Brain microvascular endothelial cell (primary cell): ENCODE measurements at regions not wholly inside any gene's neighbourhood (a gene's known extent, or its start where the extent isn't known, plus 50 kb on each side); places are given as distances from the start of the nearest gene placed in this dataset.

ENCODE experiments used
- DNase-seq: peaks from one replicate; pipeline ENCODE4 v3.0.0-alpha.2; 2020
- H3K27ac ChIP-seq: fragments of 250-450 bp; sonication (Bioruptor Pico); 2 replicates; pipeline ENCODE4 v1.5.1; 2020; ENCODE audit warnings: mild to moderate bottlenecking, moderate library complexity
- H3K27me3 ChIP-seq: fragments of 250-450 bp; sonication (Bioruptor Pico); replicated peaks from 2 replicates; pipeline ENCODE4 v1.5.1; 2020; ENCODE audit warnings: mild to moderate bottlenecking
- H3K36me3 ChIP-seq: fragments of 250-450 bp; sonication (Bioruptor Pico); replicated peaks from 2 replicates; pipeline ENCODE4 v1.5.1; 2020; ENCODE audit warnings: mild to moderate bottlenecking
- H3K4me3 ChIP-seq: 2 replicates; pipeline ENCODE4 v1.5.1; 2011; ENCODE audit warnings: low read depth, mild to moderate bottlenecking, control low read depth, low read length, moderate library complexity
- in situ Hi-C: cut with HindIII; loops from 2 replicates; pipeline ENCODE4 v1.10.0; 2017; ENCODE audit warnings: low sequenced_read_pairs, low pct_ligation_motif_present
- TF ChIP-seq, protein P1 (sequence below): IDR thresholded peaks from 2 replicates; pipeline ENCODE4 v1.5.1; 2011; ENCODE audit warnings: low read depth, mild to moderate bottlenecking, moderate library complexity, low read length, control low read depth, inconsistent platforms; ENCODE audit errors: missing control alignments

GRCh38 chr3:174419216-174419615 lies 439.9 kb upstream of the NAALADL2 start:
- no peak overlapping the region for H3K27ac ChIP-seq
- H3K36me3 ChIP-seq = no peaks in the 10 kb centered on the region
- TF ChIP-seq, protein P1, sequence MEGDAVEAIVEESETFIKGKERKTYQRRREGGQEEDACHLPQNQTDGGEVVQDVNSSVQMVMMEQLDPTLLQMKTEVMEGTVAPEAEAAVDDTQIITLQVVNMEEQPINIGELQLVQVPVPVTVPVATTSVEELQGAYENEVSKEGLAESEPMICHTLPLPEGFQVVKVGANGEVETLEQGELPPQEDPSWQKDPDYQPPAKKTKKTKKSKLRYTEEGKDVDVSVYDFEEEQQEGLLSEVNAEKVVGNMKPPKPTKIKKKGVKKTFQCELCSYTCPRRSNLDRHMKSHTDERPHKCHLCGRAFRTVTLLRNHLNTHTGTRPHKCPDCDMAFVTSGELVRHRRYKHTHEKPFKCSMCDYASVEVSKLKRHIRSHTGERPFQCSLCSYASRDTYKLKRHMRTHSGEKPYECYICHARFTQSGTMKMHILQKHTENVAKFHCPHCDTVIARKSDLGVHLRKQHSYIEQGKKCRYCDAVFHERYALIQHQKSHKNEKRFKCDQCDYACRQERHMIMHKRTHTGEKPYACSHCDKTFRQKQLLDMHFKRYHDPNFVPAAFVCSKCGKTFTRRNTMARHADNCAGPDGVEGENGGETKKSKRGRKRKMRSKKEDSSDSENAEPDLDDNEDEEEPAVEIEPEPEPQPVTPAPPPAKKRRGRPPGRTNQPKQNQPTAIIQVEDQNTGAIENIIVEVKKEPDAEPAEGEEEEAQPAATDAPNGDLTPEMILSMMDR = no peak
- no peak overlapping the region for H3K4me3 ChIP-seq
- in situ Hi-C loops = no loop called here
- no peak for DNase-seq
- no peaks in the 10 kb centered on the region for H3K27me3 ChIP-seq

- no peaks in the 10 kb centered on the region for H3K36me3 ChIP-seq
- H3K27me3 ChIP-seq = no peaks in the 10 kb centered on the region
- no peak for DNase-seq
- TF ChIP-seq, protein P1 = no peak
- no peak overlapping the region for H3K4me3 ChIP-seq
- H3K27ac ChIP-seq = no peak overlapping the region
- in situ Hi-C loops = no loop called here
These were observed 435.2 kb upstream of the NAALADL2 start for GRCh38 chr3:174423936-174424335.

- no peak for DNase-seq
- no peaks in the 10 kb centered on the region for H3K36me3 ChIP-seq
- H3K27me3 ChIP-seq = no peaks in the 10 kb centered on the region
- in situ Hi-C loops = no loop called here
- H3K4me3 ChIP-seq = no peak overlapping the region
- TF ChIP-seq, protein P1 = no peak
- no peak overlapping the region for H3K27ac ChIP-seq
These were observed 434.5 kb upstream of the NAALADL2 start for GRCh38 chr3:174424656-174425055.

- no peak for DNase-seq
- in situ Hi-C loops = no loop called here
- no peaks in the 10 kb centered on the region for H3K27me3 ChIP-seq
- TF ChIP-seq, protein P1 = no peak
- no peaks in the 10 kb centered on the region for H3K36me3 ChIP-seq
- H3K27ac ChIP-seq = no peak overlapping the region
- no peak overlapping the region for H3K4me3 ChIP-seq
These were observed 433.7 kb upstream of the NAALADL2 start for GRCh38 chr3:174425422-174425821.

DNA sequence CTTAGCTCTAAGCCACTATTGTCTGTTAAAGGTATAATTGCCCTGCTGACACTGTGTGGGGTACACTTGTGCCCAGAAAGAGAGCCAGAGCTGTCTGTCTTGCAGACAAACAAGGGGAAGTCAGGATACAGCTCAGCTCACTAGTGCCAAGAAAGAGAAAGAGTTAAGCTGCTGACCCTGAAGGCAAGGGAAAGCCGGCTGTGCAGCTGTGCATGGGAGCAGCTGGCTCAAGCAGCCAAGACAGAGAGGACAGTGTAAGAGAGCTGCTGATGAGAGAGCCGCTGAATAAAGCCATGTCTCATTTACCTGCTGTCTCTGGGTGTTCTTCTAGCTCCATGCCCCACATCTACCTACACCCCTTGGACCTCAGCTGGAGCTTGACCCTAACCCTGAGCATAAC lies 428.1 kb upstream of the NAALADL2 start:
- in situ Hi-C loops = no loop called here
- no peak for DNase-seq
- H3K4me3 ChIP-seq = no peak overlapping the region
- no peaks in the 10 kb centered on the region for H3K36me3 ChIP-seq
- TF ChIP-seq, protein P1 = no peak
- no peaks in the 10 kb centered on the region for H3K27me3 ChIP-seq
- no peak overlapping the region for H3K27ac ChIP-seq

- TF ChIP-seq, protein P1 = no peak
- peak; percentile 57 for DNase-seq
- H3K27ac ChIP-seq = no peak overlapping the region
- H3K27me3 ChIP-seq = no peaks in the 10 kb centered on the region
- no peaks in the 10 kb centered on the region for H3K36me3 ChIP-seq
- in situ Hi-C loops = no loop called here
- no peak overlapping the region for H3K4me3 ChIP-seq
These were observed 427.4 kb upstream of the NAALADL2 start for GRCh38 chr3:174431717-174432116.
